Mesodermal cell (in vitro differentiated cells): ENCODE measurements at regions not wholly inside any gene's neighbourhood (a gene's known extent, or its start where the extent isn't known, plus 50 kb on each side); places are given as distances from the start of the nearest gene placed in this dataset.

ENCODE experiments used
- H3K27ac ChIP-seq: 2 replicates; pipeline ENCODE4 v1.7.0; 2013; ENCODE audit warnings: mild to moderate bottlenecking, low read depth, low read length, moderate library complexity; ENCODE audit not compliant: severe bottlenecking
- H3K36me3 ChIP-seq: 2 replicates; pipeline ENCODE4 v1.7.1; 2013; ENCODE audit warnings: mild to moderate bottlenecking, low read length, moderate library complexity; ENCODE audit not compliant: control insufficient read depth, insufficient read depth
- H3K4me1 ChIP-seq: one replicate; pipeline ENCODE4 v1.7.1; 2013; ENCODE audit warnings: mild to moderate bottlenecking, low read length; ENCODE audit not compliant: insufficient read depth, control insufficient read depth, poor library complexity, severe bottlenecking
- H3K4me3 ChIP-seq: 2 replicates; pipeline ENCODE4 v1.7.0; 2013; ENCODE audit warnings: low read length, control low read depth, mild to moderate bottlenecking; ENCODE audit not compliant: insufficient read depth, poor library complexity, severe bottlenecking; ENCODE audit errors: extremely low read depth
- H3K9me3 ChIP-seq: 2 replicates; pipeline ENCODE4 v1.7.1; 2013; ENCODE audit warnings: mild to moderate bottlenecking, low read length, moderate library complexity; ENCODE audit not compliant: control insufficient read depth
- WGBS, 2 experiments: methylation state at CpG; one replicate each; pipeline ENCODE4 v1.1.5; 2013; ENCODE audit warnings: missing lambda C conversion rate in 2 of 2; ENCODE audit not compliant: insufficient coverage in 2 of 2; 5-methylcytosine and 5-hydroxymethylcytosine counted together

- H3K36me3 ChIP-seq: no peaks in the 10 kb centered on the region
- 92 to 96% methylated on average over 7 to 9 of the region's 9 CpGs for WGBS, 2 experiments
- H3K27ac ChIP-seq: no peak overlapping the region
- H3K4me3 ChIP-seq: no peak overlapping the region
- no peaks in the 10 kb centered on the region for H3K4me1 ChIP-seq
- H3K9me3 ChIP-seq: no peaks in the 10 kb centered on the region
Measured at GRCh38 chr10:78515038-78515872, 481.6 kb downstream of the RPS24 start.

- Histone ChIP-seq H3K27ac (no peak overlapping the region), H3K9me3 (no peaks in the 10 kb centered on the region)
Measured at GRCh38 chr10:78515873-78516153, 482.1 kb downstream of the RPS24 start.

GRCh38 chr10:78516236-78516635, 482.6 kb downstream of the RPS24 start:
- no peak overlapping the region for H3K27ac ChIP-seq
- H3K4me3 ChIP-seq: no peak overlapping the region
- peaks cover 7% of the 10 kb centered on the region for H3K4me1 ChIP-seq
- 100% methylated on average over 2 of the region's 3 CpGs for whole genome bisulfite sequencing, 2 experiments
- no peaks in the 10 kb centered on the region for H3K9me3 ChIP-seq
- H3K36me3 ChIP-seq: no peaks in the 10 kb centered on the region

More at GRCh38 chr10:78515873-78516153, 482.1 kb downstream of the RPS24 start:
- H3K36me3 ChIP-seq: no peaks in the 10 kb centered on the region
- WGBS, 2 experiments: 90 to 100% methylated on average over 1 of the region's 1 CpG
- H3K4me1 ChIP-seq: peaks cover 3% of the 10 kb centered on the region
- no peak overlapping the region for H3K4me3 ChIP-seq

GRCh38 chr10:78516756-78517155, 483.1 kb downstream of the RPS24 start:
- Histone ChIP-seq H3K9me3 (no peaks in the 10 kb centered on the region), H3K4me3 (no peak overlapping the region), H3K36me3 (no peaks in the 10 kb centered on the region), H3K27ac (no peak overlapping the region), H3K4me1 (peaks cover 7% of the 10 kb centered on the region)
- 92 to 94% methylated on average over 5 to 7 of the region's 8 CpGs for WGBS, 2 experiments

GRCh38 chr10:78518224-78518623, 484.6 kb downstream of the RPS24 start:
- H3K4me1 ChIP-seq: peaks cover 7% of the 10 kb centered on the region
- WGBS, 2 experiments: 96% methylated on average over 4 of the region's 5 CpGs; no CpG with 5 or more reads in 1 of the 2 experiments
- no peak overlapping the region for H3K4me3 ChIP-seq
- H3K36me3 ChIP-seq: no peaks in the 10 kb centered on the region
- H3K9me3 ChIP-seq: no peaks in the 10 kb centered on the region
- no peak overlapping the region for H3K27ac ChIP-seq

GRCh38 chr10:78520737-78521430, 487.2 kb downstream of the RPS24 start:
- no peaks in the 10 kb centered on the region for H3K9me3 ChIP-seq
- H3K27ac ChIP-seq: no peak overlapping the region

GRCh38 chr10:78523453-78523852, 489.8 kb downstream of the RPS24 start:
- H3K4me3 ChIP-seq: no peak overlapping the region
- 100% methylated on average over 1 of the region's 1 CpG; no CpG with 5 or more reads in 1 of the 2 experiments for WGBS, 2 experiments
- H3K9me3 ChIP-seq: no peaks in the 10 kb centered on the region
- H3K36me3 ChIP-seq: no peaks in the 10 kb centered on the region
- peaks cover 7% of the 10 kb centered on the region for H3K4me1 ChIP-seq
- no peak overlapping the region for H3K27ac ChIP-seq

More at GRCh38 chr10:78520737-78521430, 487.2 kb downstream of the RPS24 start:
- Histone ChIP-seq H3K4me1 (peaks cover 7% of the 10 kb centered on the region), H3K4me3 (no peak overlapping the region), H3K36me3 (no peaks in the 10 kb centered on the region)
- 70 to 86% methylated on average over 4 of the region's 4 CpGs for WGBS, 2 experiments

- H3K27ac ChIP-seq: no peak overlapping the region
- H3K9me3 ChIP-seq: no peaks in the 10 kb centered on the region
- H3K4me3 ChIP-seq: no peak overlapping the region
- no peaks in the 10 kb centered on the region for H3K36me3 ChIP-seq
- H3K4me1 ChIP-seq: peaks cover 7% of the 10 kb centered on the region
- WGBS, 2 experiments: 94 to 95% methylated on average over 3 to 5 of the region's 5 CpGs
Measured at GRCh38 chr10:78524342-78524741, 490.7 kb downstream of the RPS24 start.

- 89 to 96% methylated on average over 4 of the region's 4 CpGs for WGBS, 2 experiments
- Histone ChIP-seq H3K4me3 (no peak overlapping the region), H3K27ac (no peak overlapping the region), H3K4me1 (peaks cover 7% of the 10 kb centered on the region), H3K9me3 (no peaks in the 10 kb centered on the region), H3K36me3 (no peaks in the 10 kb centered on the region)
Measured at GRCh38 chr10:78524941-78525340, 491.3 kb downstream of the RPS24 start.

GRCh38 chr10:78526347-78526746, 492.7 kb downstream of the RPS24 start:
- H3K4me1 ChIP-seq: no peaks in the 10 kb centered on the region
- H3K9me3 ChIP-seq: no peaks in the 10 kb centered on the region
- H3K27ac ChIP-seq: no peak overlapping the region
- 93 to 100% methylated on average over 1 to 3 of the region's 3 CpGs for WGBS, 2 experiments
- H3K4me3 ChIP-seq: no peak overlapping the region
- H3K36me3 ChIP-seq: no peaks in the 10 kb centered on the region

GRCh38 chr10:78527296-78527695, 493.6 kb downstream of the RPS24 start:
- 85 to 90% methylated on average over 9 of the region's 10 CpGs for WGBS, 2 experiments
- H3K4me3 ChIP-seq: no peak overlapping the region

More at GRCh38 chr10:78527296-78527695, 493.6 kb downstream of the RPS24 start:
- no peaks in the 10 kb centered on the region for H3K4me1 ChIP-seq
- H3K27ac ChIP-seq: no peak overlapping the region
- H3K9me3 ChIP-seq: no peaks in the 10 kb centered on the region
- no peaks in the 10 kb centered on the region for H3K36me3 ChIP-seq
